ENCODE measurements at regions not wholly inside any gene's neighbourhood (a gene's known extent, or its start where the extent isn't known, plus 50 kb on each side); places are given as distances from the start of the nearest gene placed in this dataset.

DNA sequence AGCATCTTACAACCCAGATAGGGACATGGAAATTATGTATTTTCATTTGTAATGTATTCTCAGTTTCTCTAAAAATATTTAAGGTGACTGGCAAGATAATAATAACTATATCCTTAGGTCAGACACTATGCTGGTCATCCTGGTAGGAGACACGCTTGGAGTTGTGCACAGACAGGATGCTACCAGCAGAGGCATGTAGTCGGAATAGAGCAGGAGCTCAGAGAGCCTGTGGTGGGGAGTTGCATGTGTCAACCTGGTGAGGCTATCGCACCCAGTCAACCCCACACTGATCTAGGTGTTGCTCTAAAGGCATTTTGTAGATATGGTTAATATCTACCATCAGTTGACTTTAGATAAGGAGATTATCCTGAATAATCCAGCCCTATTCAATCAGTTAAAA lies 318.5 kb downstream of the MIAT start:
- no peak for DNase-seq

DNA sequence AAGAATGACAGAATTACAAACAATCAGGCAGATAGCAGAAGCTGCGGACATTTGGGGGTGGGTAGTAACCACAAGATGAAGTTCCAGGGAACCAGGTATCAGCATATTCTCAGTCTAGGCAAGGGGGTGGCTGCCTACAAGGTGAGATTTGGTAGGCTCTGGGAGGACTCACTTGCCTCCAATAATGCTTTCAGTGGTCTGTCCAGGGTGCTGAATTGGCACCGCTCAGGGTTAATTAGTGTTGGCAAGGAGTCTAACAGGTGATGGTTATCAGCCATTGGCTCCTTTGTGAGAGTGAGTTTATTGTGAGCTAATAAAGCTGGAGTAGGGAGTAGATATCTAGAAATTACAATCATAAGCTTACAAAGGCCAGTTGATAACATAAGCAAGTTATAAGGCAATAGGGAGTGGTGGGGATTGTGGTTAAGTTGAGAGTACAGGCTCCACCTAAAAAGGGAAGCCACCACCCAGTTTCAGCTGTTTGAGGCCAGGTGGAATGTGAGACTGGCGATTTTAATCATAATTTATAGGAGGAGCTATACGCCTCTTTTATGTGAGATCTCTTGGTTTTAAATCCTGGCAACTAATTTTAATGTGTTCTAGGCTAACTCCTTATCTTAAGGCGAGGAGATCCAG lies 320.5 kb downstream of the MIAT start:
- no peak for DNase-seq

DNA sequence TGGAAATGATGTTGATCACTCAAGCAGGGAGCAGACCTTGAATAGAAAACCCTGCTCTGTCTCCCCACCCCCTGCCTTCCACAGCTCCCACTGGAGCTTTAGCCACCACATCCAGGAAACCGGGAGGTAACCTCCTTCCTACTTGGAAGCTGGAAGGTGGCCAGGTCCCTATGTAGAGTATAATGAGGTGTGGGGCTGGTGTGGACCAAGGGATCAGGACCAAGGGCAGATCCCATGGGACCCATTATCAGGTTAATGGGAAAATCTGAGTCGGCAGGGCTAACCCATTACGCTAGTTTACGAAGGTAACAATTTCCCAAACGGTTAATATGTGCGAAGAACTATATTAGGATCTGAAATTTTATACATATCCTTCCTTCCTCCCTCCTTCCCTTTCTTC lies 321.9 kb downstream of the MIAT start:
- no peak for DNase-seq

DNA sequence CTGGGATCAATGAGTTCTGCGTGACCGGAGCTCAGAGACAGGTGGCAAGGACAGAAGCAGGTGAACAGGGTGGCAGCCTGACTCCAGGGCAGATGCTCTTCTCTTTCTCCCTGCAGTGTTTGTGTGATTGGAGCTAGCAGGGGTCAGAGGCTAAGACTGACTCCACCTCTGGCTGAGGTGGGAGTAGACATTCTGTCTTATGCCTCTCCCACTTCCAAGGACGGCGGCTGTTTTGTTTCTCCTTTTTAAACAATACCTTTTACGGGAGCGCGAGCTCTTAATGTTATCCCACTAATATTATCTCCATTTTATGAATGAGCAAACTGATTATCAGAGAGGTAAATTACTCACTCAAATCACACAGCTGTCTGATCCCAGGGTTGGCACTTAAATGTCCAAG lies 323.7 kb downstream of the MIAT start:
- DNase-seq: no peak

DNA sequence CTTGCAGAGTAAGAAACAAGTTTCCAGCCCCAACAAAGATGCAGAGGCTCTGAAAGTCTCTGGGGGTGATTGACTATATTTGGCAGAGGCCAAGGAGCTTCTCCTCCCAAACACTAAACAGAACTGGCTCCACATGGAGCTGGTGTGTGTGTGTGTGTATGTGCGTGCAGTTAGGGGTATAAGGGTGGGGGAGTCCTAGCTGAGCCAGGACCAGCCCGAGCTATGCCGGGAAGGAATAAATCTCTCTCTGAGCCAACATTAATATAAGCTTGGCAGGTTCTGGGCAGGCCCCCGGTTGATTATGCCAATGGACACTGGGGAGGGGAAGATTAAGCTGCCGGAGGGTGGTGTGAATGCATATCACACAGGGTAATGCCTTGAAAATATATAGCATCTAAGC lies 324.2 kb downstream of the MIAT start:
- DNase-seq: no peak

DNA sequence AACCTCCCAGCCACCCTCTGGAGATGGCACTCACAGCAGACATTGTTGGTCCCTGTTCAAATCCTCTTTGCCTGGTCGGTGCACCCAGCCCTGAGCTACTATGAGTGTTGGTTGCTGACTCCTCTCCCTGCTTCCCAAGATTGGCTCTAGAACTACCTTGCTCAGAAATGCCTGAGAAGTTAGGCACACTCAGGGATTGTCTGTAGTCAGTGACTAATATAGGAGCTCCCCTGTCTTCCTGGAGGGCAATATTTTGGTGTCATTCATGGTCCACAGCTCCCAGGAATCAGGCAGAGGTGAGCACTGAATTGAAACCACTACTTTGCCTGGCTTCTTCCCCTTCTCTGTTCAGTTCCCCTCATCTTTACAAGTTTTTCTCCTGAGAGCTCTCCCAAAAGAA lies 325.9 kb downstream of the MIAT start:
- no peak for DNase-seq

DNA sequence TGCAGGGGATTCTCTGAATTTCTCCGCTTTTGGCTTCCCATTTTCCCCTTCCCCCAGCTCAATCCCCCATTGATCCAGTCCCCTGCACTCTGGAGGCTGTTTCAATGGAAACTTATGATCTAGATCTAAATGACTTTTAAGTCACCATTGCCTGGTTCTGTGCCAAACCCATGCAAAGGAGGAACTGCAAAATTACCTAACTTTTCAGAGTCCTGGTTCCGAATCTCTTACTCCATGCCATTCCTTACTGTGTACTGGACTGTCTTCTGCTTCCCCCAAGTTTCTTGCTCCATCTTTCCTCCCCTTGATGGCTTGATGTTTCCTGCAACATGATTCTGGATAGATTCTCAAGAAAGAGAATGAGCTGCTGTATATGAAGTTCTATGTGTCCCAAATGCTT lies 327.8 kb downstream of the MIAT start:
- no peak for DNase-seq

DNA sequence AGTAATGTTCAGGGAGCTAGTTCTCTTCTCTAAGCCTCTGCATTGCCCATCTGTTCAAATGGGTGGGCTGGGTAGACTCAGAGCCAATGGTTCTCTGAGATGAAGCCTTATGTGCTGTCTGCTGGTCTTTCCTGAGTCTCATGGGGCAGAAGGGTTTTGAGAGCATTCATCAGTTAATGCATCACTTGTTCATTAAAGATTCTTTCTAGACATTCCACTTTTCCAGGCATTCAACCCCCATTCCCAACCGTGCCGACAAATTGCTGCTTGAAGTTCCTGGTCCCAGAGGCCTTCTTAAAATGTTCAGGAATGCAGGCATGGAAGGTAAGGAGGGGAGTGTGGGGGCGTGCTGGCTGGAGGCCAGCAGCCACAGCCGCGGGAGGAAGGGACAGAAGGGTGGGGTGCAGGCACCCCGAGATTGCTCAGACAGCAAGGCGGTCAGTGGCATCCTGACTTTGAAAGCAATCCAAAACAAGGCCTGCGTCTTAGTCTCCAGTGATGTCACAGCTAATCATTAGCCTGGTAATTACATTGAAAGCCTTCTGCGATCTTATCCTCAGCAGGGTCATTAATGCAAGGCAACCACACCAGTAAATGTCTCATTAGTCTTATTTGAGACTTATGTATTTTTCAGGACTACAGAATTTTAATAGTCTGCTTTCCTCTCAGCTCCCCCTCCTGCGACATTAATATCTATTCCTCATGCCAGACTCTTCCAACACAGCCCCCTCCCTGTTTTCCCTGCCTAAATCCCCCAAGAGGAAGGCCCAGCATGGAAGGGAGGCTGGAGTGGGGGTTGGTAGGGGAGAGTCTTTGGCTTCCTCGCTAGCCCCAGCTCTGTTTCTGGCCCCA lies 328.8 kb downstream of the MIAT start:
- DNase-seq: no peak

DNA sequence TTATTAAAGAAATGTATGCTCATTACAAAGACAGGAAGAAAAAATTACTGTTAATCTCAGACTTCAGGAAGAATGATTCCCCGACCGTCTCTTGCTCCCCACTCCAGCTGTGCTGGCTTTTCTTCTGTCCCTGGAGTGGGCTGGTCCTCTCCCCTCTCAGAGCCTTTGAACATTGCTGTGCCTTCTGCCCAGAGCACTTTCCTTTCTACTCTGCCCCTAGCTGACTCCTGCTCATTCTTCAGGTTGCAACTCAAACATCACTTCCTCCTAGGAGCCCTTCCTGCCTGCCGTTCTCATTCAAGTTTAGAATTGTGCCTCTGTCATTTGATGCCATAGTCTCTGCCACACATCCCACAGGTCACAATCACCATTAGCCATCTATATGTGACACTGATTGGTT lies 329.5 kb downstream of the MIAT start:
- no peak for DNase-seq

DNA sequence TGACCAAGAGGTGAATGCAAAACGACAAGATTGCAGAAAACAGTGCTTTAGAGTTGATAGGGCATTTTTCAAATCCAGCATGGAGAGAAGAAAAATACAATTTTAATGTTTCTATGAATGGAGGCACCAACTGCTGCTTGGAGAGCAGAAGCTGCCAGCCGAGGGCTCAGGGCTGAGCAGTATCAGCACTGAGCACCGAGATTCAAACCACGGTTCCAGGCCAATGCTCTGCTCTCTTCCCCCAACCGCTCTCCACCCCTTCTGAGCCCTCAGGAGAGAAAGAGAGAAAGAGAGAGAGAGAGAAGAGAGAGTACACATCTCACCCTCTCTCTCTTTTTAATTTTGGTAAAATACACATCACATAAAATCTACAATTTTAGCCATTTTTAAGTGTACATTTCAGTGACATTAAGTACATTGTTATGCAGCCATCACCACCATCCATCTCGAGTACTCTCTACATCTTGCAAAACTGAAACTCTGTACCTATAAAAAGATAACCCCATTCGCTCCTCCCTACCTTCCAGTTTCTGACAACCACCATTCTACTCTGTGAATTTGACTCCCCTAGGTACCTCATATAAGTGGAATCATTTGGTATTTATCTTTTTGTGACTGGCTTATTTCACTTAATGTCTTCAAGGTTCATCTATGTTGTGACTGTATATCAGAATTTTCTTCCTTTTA lies 333.3 kb downstream of the MIAT start:
- no peak for DNase-seq

DNA sequence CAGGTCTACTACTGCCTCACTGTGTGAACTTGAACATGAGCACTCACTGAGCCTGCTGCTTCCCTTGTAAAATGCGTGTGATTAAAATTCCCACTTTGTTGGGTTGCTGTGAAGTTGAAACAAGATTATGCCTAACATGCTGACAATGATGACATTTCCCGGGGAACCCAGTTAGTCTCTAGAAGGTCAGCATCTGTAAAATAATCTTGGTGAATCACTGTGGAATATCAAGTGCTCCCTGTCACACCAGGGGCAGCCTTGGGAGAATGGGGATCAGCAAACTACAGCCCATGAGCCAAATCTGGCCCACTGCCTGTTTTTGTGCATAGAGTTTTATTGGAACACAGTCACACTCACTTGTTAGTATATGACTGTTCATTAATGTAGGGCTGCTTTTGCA lies 335.2 kb downstream of the MIAT start:
- DNase-seq: no peak

DNA sequence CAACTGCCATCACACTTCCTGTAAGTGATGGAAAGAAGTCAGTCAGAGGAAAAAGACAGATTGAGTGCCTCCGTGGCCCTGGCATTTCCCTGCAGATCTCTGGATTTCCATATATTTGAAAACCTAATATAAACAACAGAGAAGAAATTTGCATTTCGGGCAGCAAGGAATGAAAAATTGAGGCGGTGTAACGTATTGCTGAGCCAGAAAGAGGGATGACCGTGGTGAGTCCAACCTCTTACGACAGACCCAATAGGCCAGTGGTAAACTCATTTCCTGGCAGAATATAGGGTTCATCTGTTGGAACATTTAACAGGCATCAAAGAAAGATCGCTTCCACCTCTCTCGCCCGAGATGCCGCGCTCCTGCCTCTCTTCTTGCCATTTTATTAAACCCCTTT lies 336.5 kb downstream of the MIAT start:
- no peak for DNase-seq

DNA sequence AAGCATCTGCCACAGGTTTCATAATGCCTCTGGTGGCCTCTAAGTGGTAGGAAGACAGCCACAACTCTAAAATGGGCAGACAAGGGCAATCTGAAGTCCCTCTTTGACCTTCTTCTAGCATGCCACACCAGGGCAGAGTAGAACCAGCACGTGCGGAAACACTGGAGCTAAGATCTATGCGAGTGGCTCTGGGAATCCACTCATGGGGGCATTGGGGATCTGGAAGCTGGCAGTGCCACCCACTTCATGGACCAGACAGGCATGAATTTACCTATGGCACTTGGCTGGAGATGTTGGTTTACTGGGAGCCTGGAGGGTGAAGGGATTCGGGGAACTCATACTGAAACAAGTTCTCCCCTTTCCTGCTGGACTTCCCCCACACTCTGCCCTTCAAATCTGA lies 337.4 kb downstream of the MIAT start:
- no peak for DNase-seq

DNA sequence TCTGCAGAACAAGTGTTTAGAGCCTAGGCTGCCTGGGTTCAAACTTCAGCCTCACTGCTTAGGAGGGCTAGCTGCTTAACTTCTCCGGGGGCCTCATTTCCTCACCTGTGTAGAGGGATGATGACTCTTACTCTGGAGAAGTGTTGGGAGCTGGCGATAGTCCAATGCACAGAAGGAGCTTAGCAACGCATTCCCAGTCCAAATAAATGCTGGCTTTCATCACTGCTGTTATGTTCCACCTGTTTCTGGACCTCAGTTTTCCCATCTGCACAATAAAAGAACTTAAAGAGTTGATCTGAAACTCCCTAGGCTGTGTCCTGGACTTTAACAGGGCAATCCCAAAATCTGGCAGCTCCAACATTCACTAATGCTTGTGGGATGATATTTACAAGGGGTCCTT lies 337.8 kb downstream of the MIAT start:
- DNase-seq: no peak

DNA sequence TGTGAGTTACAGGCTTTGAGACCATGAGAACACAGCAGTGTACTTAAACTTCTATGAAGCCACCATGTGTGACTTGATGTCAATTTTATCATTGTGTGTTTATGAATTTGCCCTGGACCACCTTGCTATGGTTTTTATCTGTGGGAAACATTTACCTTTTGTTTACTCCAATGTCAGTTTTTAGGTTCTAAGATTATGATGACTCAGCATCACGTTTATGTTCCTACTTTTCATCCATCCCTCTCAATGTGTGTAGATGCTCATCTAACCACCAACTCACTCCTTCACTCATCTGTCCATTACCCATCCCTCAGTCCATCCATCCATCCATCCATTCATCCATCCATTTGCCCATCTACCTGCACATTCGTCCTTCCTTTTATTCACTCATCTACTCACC lies 338.8 kb downstream of the MIAT start:
- no peak for DNase-seq

DNA sequence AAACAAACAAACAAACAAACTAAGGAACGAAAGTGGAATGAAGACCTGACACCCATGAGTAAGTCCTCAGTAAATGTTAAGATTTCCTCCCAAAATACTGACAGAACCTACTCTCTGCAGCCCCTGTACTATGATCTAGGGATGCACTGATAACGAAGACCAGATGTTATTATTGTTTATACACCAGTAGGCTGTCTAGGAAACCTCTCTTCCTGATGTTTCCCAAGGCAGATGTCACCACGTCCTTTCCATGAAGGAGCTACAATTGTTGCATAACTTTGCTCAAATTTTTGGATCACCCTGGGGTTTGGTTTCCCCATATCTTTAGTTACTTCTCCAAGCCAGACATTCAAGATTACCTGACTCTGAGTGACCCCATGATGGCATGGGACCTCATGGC lies 340.7 kb downstream of the MIAT start:
- DNase-seq: no peak

DNA sequence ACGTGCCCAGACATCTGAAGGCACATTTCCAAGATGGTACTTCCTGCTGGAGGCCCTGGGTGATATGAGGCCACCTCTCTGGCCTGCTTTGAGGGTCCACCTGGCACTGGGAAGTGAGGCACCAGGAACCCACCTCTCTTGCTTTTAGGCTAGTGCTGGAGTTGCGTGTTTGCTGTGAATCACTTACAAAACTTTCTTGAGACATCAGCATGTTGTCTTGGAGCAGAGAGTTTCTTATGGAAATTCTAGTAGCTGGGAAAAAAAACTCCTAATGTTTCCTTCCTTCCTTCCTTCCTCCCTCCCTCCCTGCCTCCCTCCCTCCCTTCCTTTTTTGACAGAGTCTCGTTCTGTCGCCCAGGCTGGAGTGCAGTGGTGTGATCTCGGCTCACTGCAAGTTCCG lies 341.3 kb downstream of the MIAT start:
- DNase-seq: no peak

DNA sequence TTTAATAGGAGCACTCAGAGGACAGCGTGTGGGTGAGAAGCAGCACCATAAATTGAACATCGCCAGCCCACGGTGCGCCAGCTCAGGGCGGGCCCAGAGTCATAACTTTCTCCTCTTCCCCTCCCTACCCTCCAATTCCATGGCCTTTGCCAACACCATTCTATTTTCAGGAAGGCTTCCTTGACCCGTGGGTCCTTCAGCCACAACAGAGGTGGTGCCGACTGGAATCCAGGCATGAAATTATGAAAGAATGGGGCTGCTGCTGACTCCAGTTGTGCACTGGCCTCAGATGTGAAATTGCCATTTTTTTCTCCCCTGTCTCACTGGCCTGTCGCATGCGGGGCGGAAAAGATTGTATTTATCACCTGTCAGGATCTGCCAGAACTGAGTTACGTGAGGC lies 345.9 kb downstream of the MIAT start:
- DNase-seq: no peak

DNA sequence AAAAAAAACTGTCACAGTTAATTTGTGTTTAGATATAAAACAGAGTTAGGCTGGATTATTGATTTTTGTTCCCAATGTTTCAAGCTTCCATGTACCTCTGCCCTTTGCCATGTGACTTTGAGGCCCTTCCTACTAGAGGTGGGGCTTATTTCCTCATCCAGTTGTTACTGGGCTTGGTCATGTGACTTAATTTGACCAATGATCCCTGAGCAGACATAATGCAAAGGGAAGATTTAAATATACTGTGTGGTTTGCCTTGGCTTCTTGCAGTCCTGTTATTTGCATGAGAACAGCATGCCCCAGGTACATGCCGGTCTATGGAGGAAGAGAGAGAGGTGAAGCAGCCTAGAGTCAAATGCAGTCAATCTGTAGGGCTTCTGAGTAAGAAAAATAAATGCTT lies 347.0 kb downstream of the MIAT start:
- no peak for DNase-seq

DNA sequence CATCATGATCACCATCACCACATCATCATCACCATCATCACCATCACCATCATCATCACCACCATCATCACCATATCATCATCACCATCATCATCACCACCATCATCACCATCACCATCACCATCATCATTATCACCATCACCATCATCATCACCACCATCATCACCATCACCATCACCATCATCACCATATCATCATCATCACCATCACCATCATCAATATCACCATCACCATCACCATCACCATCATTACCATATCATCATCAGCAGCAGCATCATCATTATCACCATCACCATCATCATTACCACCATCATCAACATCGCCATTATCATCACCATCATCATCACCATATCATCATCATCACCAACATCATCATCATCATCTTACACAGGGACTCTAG lies 351.1 kb downstream of the MIAT start:
- DNase-seq: no peak

DNA sequence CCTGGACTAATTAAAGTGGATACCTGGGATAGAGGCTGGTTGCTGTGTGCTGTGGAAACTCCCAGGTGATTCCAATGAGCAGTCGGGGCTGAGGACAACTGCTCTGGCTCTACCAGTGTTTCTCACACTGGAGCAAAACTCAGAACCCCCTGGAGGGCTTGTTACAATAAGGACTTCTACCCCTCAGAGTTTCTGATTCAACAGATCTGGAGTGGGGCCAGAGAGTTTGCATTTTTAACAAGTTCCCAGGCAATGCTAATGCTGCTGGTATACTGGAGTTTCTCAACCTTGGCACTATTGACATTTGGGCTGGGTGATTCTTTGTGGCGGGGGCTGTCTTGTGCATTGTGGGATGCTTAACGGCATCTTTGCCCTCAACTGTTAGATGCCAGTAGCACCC lies 353.7 kb downstream of the MIAT start:
- no peak for DNase-seq

DNA sequence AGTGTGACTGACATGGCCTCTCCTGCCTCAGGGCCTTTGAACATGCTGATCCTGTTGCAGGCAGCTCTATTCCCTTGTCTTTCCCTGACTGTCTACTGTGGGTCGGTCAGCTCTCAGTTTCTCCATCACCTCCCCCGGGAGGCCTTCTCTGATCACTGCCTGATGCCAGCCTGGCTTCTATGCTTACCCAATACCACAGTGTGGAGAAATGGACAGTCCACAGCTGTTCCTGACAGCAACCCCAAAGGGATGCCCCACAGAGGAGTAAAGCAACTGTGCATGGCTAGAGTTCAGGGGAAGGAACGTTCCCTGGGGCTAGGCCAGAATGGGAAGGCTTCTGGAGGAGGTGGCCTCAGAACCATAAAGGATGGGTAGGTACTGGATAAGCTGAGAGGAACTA lies 354.3 kb downstream of the MIAT start:
- no peak for DNase-seq

DNA sequence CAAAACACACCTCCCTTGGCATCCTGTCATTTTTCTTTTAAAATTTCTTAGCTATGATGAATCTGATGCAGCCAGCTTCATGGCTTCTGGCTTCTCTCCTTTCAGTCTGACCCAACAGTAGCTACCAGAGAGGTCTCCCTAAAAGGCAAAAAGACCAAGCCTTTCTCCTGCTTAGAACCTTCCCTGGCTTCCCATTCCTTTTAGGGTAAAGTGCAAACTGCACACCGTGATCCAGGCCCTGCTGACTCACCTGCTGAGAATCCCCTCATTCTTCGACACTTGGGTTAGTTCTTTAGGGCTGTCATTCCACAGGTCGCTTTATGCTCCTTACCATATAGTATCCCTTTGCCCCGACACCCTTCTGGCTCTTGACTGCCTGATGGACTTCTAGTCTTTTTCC lies 362.4 kb downstream of the MIAT start:
- no peak for DNase-seq

DNA sequence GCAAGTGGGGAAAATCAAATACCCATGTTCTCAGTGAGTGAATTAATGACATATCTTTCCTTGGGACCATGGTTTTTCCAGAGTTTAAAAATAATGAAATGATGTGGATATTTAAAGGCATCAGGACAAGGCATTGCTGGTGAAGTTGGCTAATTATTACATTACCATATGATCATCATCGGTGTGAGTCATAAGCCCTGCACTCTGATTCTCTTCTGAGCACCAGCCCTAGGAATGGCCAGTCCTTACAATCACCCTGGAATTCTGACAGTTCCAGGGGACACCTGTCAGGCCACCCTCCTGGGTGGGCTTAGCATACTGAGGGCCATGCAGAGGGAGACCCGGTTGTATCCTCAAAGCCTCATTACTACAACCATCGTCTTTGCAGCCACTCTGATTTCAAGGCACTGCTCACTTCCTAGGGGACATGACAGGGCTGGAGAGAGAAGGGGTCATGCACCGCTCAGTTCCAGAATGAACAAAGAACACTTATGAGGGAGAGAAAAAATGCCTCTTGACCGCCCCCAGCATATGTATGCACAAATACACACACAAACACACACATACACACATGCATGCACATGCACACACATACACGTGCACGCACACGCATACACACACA lies 365.0 kb downstream of the MIAT start:
- DNase-seq: no peak

All from CD4-positive, alpha-beta T cell treated with Interleukin-17A for 1 hour (primary cell).